ENCODE measurements at regions not wholly inside any gene's neighbourhood (a gene's known extent, or its start where the extent isn't known, plus 50 kb on each side); places are given as distances from the start of the nearest gene placed in this dataset.

DNA sequence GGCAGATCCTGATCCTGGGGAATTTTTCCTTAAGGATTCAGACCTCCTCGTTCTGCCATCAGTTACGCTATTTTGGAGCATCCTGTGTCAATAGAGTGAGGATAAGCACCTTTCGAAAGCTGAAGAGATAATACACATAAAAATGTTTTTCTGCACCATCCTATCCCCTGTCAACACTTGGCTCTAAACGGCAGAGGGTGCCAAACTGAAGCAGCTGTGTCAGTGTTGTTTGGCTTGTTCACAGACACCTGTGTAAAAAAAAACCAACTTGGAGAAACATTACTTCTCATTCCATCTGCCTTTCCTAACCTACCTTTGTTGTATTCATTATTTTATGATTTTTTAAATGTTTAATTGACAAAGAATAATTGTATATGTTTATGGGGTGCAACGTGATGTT lies 417.0 kb upstream of the DDI1 start:
- CTCF ChIA-PET (ENCODE audit: unreplicated experiment), result no interaction called here
- TF ChIP-seq, protein P1, sequence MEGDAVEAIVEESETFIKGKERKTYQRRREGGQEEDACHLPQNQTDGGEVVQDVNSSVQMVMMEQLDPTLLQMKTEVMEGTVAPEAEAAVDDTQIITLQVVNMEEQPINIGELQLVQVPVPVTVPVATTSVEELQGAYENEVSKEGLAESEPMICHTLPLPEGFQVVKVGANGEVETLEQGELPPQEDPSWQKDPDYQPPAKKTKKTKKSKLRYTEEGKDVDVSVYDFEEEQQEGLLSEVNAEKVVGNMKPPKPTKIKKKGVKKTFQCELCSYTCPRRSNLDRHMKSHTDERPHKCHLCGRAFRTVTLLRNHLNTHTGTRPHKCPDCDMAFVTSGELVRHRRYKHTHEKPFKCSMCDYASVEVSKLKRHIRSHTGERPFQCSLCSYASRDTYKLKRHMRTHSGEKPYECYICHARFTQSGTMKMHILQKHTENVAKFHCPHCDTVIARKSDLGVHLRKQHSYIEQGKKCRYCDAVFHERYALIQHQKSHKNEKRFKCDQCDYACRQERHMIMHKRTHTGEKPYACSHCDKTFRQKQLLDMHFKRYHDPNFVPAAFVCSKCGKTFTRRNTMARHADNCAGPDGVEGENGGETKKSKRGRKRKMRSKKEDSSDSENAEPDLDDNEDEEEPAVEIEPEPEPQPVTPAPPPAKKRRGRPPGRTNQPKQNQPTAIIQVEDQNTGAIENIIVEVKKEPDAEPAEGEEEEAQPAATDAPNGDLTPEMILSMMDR (conservative IDR thresholded peaks at IDR 0.05; ENCODE audit: low read length), result peak; percentile 53
- no peak for TF ChIP-seq EZH2phosphoT487 (IDR thresholded peaks at IDR 0.05; ENCODE audit: borderline replicate concordance, low read depth, low read length)
- intact Hi-C loops (cut with micrococcal nuclease; ENCODE audit: unreplicated experiment), result no loop called here
- H3K79me2 ChIP-seq (ENCODE audit: insufficient read depth, low read depth, low read length), result no peaks in the 10 kb centered on the region
- H2AFZ ChIP-seq (ENCODE audit: low read length), result no peak overlapping the region
- no peaks in the 10 kb centered on the region for H3K9me2 ChIP-seq (ENCODE audit: insufficient read depth, low read length)
- peak; percentile 5 for DNase-seq (ENCODE audit: low spot score)
- no TSS peak for BruUV-seq (replicated peaks)
- no peaks in the 10 kb centered on the region for H3K9me3 ChIP-seq (ENCODE audit: low read length)
- POLR2A ChIA-PET, result interaction anchor here (0.6 kb wide), 1 partner anchor 31 kb away, joined by 4 read pairs; no protein-coding TSS in a partner anchor
- no peak overlapping the region for H3K4me2 ChIP-seq (ENCODE audit: low read length)
- no peak overlapping the region for H3K27ac ChIP-seq (ENCODE audit: low read depth, low read length, poor library complexity, severe bottlenecking)
- no peaks in the 10 kb centered on the region for H3K36me3 ChIP-seq (ENCODE audit: insufficient read depth, low read length)
- no peaks in the 10 kb centered on the region for H3K4me1 ChIP-seq (ENCODE audit: insufficient read depth, low read length, poor library complexity, severe bottlenecking)
- no peak overlapping the region for H3K4me3 ChIP-seq (ENCODE audit: low read depth, low read length, poor library complexity, severe bottlenecking)
- no peaks in the 10 kb centered on the region for H4K20me1 ChIP-seq (ENCODE audit: insufficient read depth, low read length)

DNA sequence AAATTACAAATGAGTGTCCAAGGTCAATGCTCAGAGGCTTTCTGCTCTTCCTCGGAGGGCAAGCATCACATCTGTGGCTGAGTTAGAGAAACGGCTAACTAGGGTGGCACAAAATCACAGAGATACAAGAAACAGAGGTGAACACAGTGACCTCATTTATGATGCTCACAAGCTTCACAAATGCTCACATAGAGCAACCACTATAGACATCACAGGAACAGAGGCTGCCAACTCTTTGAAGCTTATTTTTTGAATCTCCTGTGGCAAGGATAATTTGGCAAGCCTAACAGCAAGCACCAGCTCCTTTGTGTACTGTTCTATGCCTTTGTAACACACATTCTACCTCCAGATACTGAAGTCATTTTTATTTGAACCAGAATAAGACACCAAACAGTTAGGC lies 416.5 kb upstream of the DDI1 start:
- BruUV-seq (replicated peaks), result no TSS peak
- H3K36me3 ChIP-seq (ENCODE audit: insufficient read depth, low read length), result no peaks in the 10 kb centered on the region
- CTCF ChIA-PET (ENCODE audit: unreplicated experiment), result no interaction called here
- no peaks in the 10 kb centered on the region for H3K9me3 ChIP-seq (ENCODE audit: low read length)
- intact Hi-C loops (cut with micrococcal nuclease; ENCODE audit: unreplicated experiment), result no loop called here
- no peak overlapping the region for H3K4me3 ChIP-seq (ENCODE audit: low read depth, low read length, poor library complexity, severe bottlenecking)
- TF ChIP-seq, protein P1 (conservative IDR thresholded peaks at IDR 0.05; ENCODE audit: low read length), result no peak
- H4K20me1 ChIP-seq (ENCODE audit: insufficient read depth, low read length), result no peaks in the 10 kb centered on the region
- no peak overlapping the region for H3K27ac ChIP-seq (ENCODE audit: low read depth, low read length, poor library complexity, severe bottlenecking)
- no peaks in the 10 kb centered on the region for H3K9me2 ChIP-seq (ENCODE audit: insufficient read depth, low read length)
- no peak for DNase-seq (ENCODE audit: low spot score)
- H3K79me2 ChIP-seq (ENCODE audit: insufficient read depth, low read depth, low read length), result no peaks in the 10 kb centered on the region
- H2AFZ ChIP-seq (ENCODE audit: low read length), result no peak overlapping the region
- H3K4me2 ChIP-seq (ENCODE audit: low read length), result no peak overlapping the region
- POLR2A ChIA-PET, result interaction anchor here (0.6 kb wide), 1 partner anchor 31 kb away, joined by 4 read pairs; no protein-coding TSS in a partner anchor
- H3K4me1 ChIP-seq (ENCODE audit: insufficient read depth, low read length, poor library complexity, severe bottlenecking), result no peaks in the 10 kb centered on the region

DNA sequence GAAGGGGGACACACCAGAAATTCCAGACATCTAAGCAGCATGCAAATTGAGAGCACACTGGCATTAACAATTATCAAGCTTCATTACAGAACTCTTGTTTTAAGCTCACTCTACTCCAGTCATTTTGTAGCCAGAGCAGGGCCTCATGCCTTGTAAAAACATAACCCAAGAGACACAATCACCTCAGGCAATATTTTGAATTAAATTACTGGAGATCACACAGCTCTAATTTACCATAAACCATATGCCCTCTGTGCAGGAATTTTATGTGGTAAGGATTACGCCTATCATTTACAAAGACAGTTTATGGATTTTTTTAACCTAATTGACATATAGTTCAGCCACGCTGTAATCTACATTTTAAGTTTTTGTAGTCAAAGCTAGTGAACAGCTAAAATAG lies 414.1 kb upstream of the DDI1 start:
- BruUV-seq (replicated peaks), result no TSS peak
- H4K20me1 ChIP-seq (ENCODE audit: insufficient read depth, low read length), result no peaks in the 10 kb centered on the region
- DNase-seq (ENCODE audit: low spot score), result no peak
- no peak overlapping the region for H3K27ac ChIP-seq (ENCODE audit: low read depth, low read length, poor library complexity, severe bottlenecking)
- TF ChIP-seq, protein P1 (conservative IDR thresholded peaks at IDR 0.05; ENCODE audit: low read length), result no peak
- TF ChIP-seq EZH2phosphoT487 (IDR thresholded peaks at IDR 0.05; ENCODE audit: borderline replicate concordance, low read depth, low read length), result no peak
- POLR2A ChIA-PET, result no interaction called here
- CTCF ChIA-PET (ENCODE audit: unreplicated experiment), result no interaction called here
- H3K79me2 ChIP-seq (ENCODE audit: insufficient read depth, low read depth, low read length), result no peaks in the 10 kb centered on the region
- H3K9me2 ChIP-seq (ENCODE audit: insufficient read depth, low read length), result no peaks in the 10 kb centered on the region
- no peaks in the 10 kb centered on the region for H3K36me3 ChIP-seq (ENCODE audit: insufficient read depth, low read length)
- no peaks in the 10 kb centered on the region for H3K4me1 ChIP-seq (ENCODE audit: insufficient read depth, low read length, poor library complexity, severe bottlenecking)
- intact Hi-C loops (cut with micrococcal nuclease; ENCODE audit: unreplicated experiment), result no loop called here
- H3K9me3 ChIP-seq (ENCODE audit: low read length), result no peaks in the 10 kb centered on the region
- no peak overlapping the region for H3K4me2 ChIP-seq (ENCODE audit: low read length)
- no peak overlapping the region for H2AFZ ChIP-seq (ENCODE audit: low read length)
- H3K4me3 ChIP-seq (ENCODE audit: low read depth, low read length, poor library complexity, severe bottlenecking), result no peak overlapping the region

Measured in OCI-LY7 (cell line).